ENCODE measurements at regions not wholly inside any gene's neighbourhood (a gene's known extent, or its start where the extent isn't known, plus 50 kb on each side); places are given as distances from the start of the nearest gene placed in this dataset.

DNA sequence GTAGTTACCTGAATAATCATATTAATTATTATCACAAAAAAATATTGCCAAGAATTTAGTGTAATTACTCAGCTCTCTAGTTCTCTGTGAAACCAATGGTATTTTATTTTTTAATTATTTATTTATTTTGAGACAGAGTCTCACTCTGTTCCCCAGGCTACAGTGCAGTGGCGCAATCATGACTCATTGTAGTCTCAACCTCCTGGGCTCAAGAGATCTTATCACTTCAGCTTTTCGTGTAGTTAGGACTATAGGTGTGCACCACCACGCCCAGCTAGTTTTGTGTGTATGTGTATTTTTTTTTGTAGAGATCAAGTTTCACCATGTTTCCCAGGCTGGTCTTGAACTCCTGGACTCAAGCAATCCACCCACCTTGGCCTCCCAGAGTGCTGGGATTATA lies 440.4 kb upstream of the CDH20 start:
- TF ChIP-seq, protein P1, sequence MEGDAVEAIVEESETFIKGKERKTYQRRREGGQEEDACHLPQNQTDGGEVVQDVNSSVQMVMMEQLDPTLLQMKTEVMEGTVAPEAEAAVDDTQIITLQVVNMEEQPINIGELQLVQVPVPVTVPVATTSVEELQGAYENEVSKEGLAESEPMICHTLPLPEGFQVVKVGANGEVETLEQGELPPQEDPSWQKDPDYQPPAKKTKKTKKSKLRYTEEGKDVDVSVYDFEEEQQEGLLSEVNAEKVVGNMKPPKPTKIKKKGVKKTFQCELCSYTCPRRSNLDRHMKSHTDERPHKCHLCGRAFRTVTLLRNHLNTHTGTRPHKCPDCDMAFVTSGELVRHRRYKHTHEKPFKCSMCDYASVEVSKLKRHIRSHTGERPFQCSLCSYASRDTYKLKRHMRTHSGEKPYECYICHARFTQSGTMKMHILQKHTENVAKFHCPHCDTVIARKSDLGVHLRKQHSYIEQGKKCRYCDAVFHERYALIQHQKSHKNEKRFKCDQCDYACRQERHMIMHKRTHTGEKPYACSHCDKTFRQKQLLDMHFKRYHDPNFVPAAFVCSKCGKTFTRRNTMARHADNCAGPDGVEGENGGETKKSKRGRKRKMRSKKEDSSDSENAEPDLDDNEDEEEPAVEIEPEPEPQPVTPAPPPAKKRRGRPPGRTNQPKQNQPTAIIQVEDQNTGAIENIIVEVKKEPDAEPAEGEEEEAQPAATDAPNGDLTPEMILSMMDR (IDR thresholded peaks at IDR 0.05; ENCODE audit: low read length) = no peak
- no peak for TF ChIP-seq EZH2 (IDR thresholded peaks at IDR 0.05; ENCODE audit: borderline replicate concordance, low read length)

All from OCI-LY1 (cell line).